A549 (cell line): ENCODE measurements at regions not wholly inside any gene's neighbourhood (a gene's known extent, or its start where the extent isn't known, plus 50 kb on each side); places are given as distances from the start of the nearest gene placed in this dataset.
A peak's percentile ranks its signal among the peaks of the same experiment; 100 is the strongest.

ENCODE experiments used
- ATAC-seq, 2 experiments: fragments of 200-7000 bp in 1 of 2; fragments of >200 bp in 1 of 2; cut with Nextera tagmentation in 1 of 2; cut with Tn5 transposase in 1 of 2; 3 replicates each; pipeline versions ENCODE4 v1.8.0 to v1.9.1; 2018 to 2020; ENCODE audit warnings: mild to moderate bottlenecking in 1 of 2, moderate library complexity in 1 of 2
- CTCF ChIA-PET: fragments of 300-600 bp; sonication (Branson Sonifier 250); formaldehyde crosslinking; extraction: SDS; loops from one replicate; lab custom pipeline; 2021; ENCODE audit warnings: antibody characterized with exemption, inconsistent platforms; lab: Yijun Ruan, JAX
- POLR2A ChIA-PET: fragments of 350-600 bp; formaldehyde crosslinking; extraction: SDS; loops from one replicate; lab custom pipeline; 2021; ENCODE audit warnings: antibody characterized with exemption, inconsistent platforms; lab: Yijun Ruan, JAX
- DNase-seq, 2 experiments: peaks; one replicate each; pipeline versions ENCODE4 v3.0.0 to v3.0.0-alpha.2; 2011 to 2016; ENCODE audit warnings: low read depth in 1 of 2, low spot score in 1 of 2
- FAIRE-seq: peaks from 2 replicates; lab custom pipeline; 2011; peaks lifted over from hg19 to GRCh38; lab: Jason Lieb, UNC
- H3K27ac ChIP-seq, 2 experiments: fragments of >200 bp; sonication (Bioruptor Twin); formaldehyde crosslinking; 3 replicates each; pipeline ENCODE4 v1.5.1; 2016 to 2017
- H3K4me1 ChIP-seq: fragments of >200 bp; sonication (Bioruptor Twin); formaldehyde crosslinking; 3 replicates; pipeline ENCODE4 v1.6.1; 2016
- H3K4me2 ChIP-seq: fragments of >200 bp; sonication (Bioruptor Twin); formaldehyde crosslinking; 3 replicates; pipeline ENCODE4 v1.6.1; 2016
- H3K4me3 ChIP-seq: fragments of >200 bp; sonication (Bioruptor Twin); formaldehyde crosslinking; 3 replicates; pipeline ENCODE4 v1.5.1; 2016
- H3K9me3 ChIP-seq: fragments of >200 bp; sonication (Bioruptor Twin); formaldehyde crosslinking; 3 replicates; pipeline ENCODE4 v1.6.1; 2016
- CBX2 ChIP-seq: fragments of 200-600 bp; sonication (generic); IDR thresholded peaks from 2 replicates; pipeline ENCODE4 v1.6.1; 2016; ENCODE audit warnings: low read depth, mild to moderate bottlenecking, borderline replicate concordance
- CEBPB ChIP-seq, 2 experiments: fragments of >200 bp in 1 of 2; sonication (Bioruptor Twin) in 1 of 2; formaldehyde crosslinking in 1 of 2; IDR thresholded peaks; 2 replicates each; pipeline ENCODE4 v1.6.1; 2012 to 2016
- EHF ChIP-seq: fragments of 250-450 bp; sonication (Bioruptor Pico); IDR thresholded peaks from 2 replicates; pipeline ENCODE4 v1.5.0; 2020; ENCODE audit warnings: mild to moderate bottlenecking
- EHMT2 ChIP-seq: fragments of 200-600 bp; sonication (generic); IDR thresholded peaks from 2 replicates; pipeline ENCODE4 v1.6.1; 2016; ENCODE audit warnings: antibody characterized with exemption, low read depth, mild to moderate bottlenecking, moderate library complexity
- EP300 ChIP-seq, 2 experiments: fragments of >200 bp; sonication (Bioruptor Twin); formaldehyde crosslinking; IDR thresholded peaks; 2 replicates in 1 of 2; 3 replicates in 1 of 2; pipeline ENCODE4 v1.6.1; 2016 to 2017
- ESRRA ChIP-seq: fragments of 150-350 bp; IDR thresholded peaks from 2 replicates; pipeline ENCODE4 v1.6.1; 2014; ENCODE audit warnings: mild to moderate bottlenecking, low read length, borderline replicate concordance
- FOSB ChIP-seq: fragments of 250-450 bp; sonication (Bioruptor Pico); IDR thresholded peaks from 2 replicates; pipeline ENCODE4 v1.5.0; 2020; ENCODE audit warnings: mild to moderate bottlenecking, moderate library complexity
- FOSL2 ChIP-seq, 2 experiments: fragments of 450-650 bp in 1 of 2; fragments of >200 bp in 1 of 2; sonication (Bioruptor Twin) in 1 of 2; formaldehyde crosslinking; IDR thresholded peaks; 2 replicates each; pipeline versions ENCODE4 v1.5.0 to v1.6.1; 2016 to 2020; ENCODE audit warnings: mild to moderate bottlenecking in 1 of 2, moderate library complexity in 1 of 2
- GATA3 ChIP-seq: IDR thresholded peaks from 2 replicates; pipeline ENCODE4 v1.6.1; 2012; ENCODE audit warnings: borderline replicate concordance
- HDAC2 ChIP-seq: fragments of 200-600 bp; sonication (generic); IDR thresholded peaks from 2 replicates; pipeline ENCODE4 v1.6.1; 2016
- HEYL ChIP-seq: fragments of 250-450 bp; sonication (Bioruptor Pico); IDR thresholded peaks from 2 replicates; pipeline ENCODE4 v1.8.0; 2021; ENCODE audit warnings: mild to moderate bottlenecking, moderate library complexity
- HOXB13 ChIP-seq: fragments of 250-450 bp; sonication (Bioruptor Pico); IDR thresholded peaks from 2 replicates; pipeline ENCODE4 v1.5.0; 2020; ENCODE audit warnings: low read depth, mild to moderate bottlenecking, moderate library complexity
- JUNB ChIP-seq: fragments of >200 bp; sonication (Bioruptor Twin); formaldehyde crosslinking; IDR thresholded peaks from 2 replicates; pipeline ENCODE4 v1.6.1; 2016
- KDM1A ChIP-seq: fragments of 200-600 bp; sonication (generic); IDR thresholded peaks from 2 replicates; pipeline ENCODE4 v1.6.1; 2016; ENCODE audit warnings: low read depth, mild to moderate bottlenecking
- MAZ ChIP-seq: fragments of 150-350 bp; IDR thresholded peaks from 2 replicates; pipeline ENCODE4 v1.6.1; 2014; ENCODE audit warnings: antibody characterized with exemption, low read depth, low read length, borderline replicate concordance
- MYC ChIP-seq: IDR thresholded peaks from 2 replicates; pipeline ENCODE4 v1.6.1; 2012; ENCODE audit warnings: mild to moderate bottlenecking, inconsistent platforms, low read length, improper control_type of control experiment, borderline replicate concordance
- NPAS2 ChIP-seq: fragments of 250-450 bp; sonication (Bioruptor Pico); IDR thresholded peaks from 2 replicates; pipeline ENCODE4 v1.8.0; 2022; ENCODE audit warnings: mild to moderate bottlenecking, moderate library complexity, borderline replicate concordance
- NR3C1 ChIP-seq: fragments of >200 bp; sonication (Bioruptor Twin); formaldehyde crosslinking; IDR thresholded peaks from 3 replicates; pipeline ENCODE4 v1.6.1; 2017
- PHF8 ChIP-seq: fragments of 200-600 bp; sonication (generic); IDR thresholded peaks from 2 replicates; pipeline ENCODE4 v1.6.1; 2016; ENCODE audit warnings: low read depth, mild to moderate bottlenecking, antibody characterized with exemption, moderate library complexity, borderline replicate concordance
- RARB ChIP-seq: fragments of 250-450 bp; sonication (Bioruptor Pico); IDR thresholded peaks from 2 replicates; pipeline ENCODE4 v1.8.0; 2021; ENCODE audit warnings: mild to moderate bottlenecking, moderate library complexity
- RFX5 ChIP-seq: fragments of 450-650 bp; IDR thresholded peaks from 2 replicates; pipeline ENCODE4 v1.7.1; 2014; ENCODE audit warnings: antibody characterized with exemption, mild to moderate bottlenecking, moderate library complexity
- SREBF2 ChIP-seq: fragments of 450-650 bp; IDR thresholded peaks from 2 replicates; pipeline ENCODE4 v1.6.1; 2014; ENCODE audit warnings: mild to moderate bottlenecking, moderate library complexity
- TFCP2L1 ChIP-seq: fragments of 250-450 bp; sonication (Bioruptor Pico); IDR thresholded peaks from 2 replicates; pipeline ENCODE4 v1.5.0; 2021; ENCODE audit warnings: mild to moderate bottlenecking
- TP53 ChIP-seq: fragments of 250-450 bp; sonication (Bioruptor Pico); IDR thresholded peaks from 2 replicates; pipeline ENCODE4 v1.5.0; 2021; ENCODE audit warnings: mild to moderate bottlenecking, moderate library complexity
- ZFP36 ChIP-seq: fragments of 450-650 bp; IDR thresholded peaks from 2 replicates; pipeline ENCODE4 v1.6.1; 2014; ENCODE audit warnings: borderline replicate concordance; ENCODE audit not compliant: partially characterized antibody
- ZSCAN20 ChIP-seq: fragments of 250-450 bp; sonication (Bioruptor Pico); IDR thresholded peaks from 2 replicates; pipeline ENCODE4 v1.8.0; 2022; ENCODE audit warnings: mild to moderate bottlenecking, moderate library complexity
- WGBS: methylation state at CpG from one replicate; pipeline ENCODE4 v1.1.6; 2017; ENCODE audit errors: missing lambda C conversion rate; 5-methylcytosine and 5-hydroxymethylcytosine counted together
- TF ChIP-seq, protein P1 (sequence below): fragments of 250-450 bp; sonication (Bioruptor Pico); IDR thresholded peaks from 2 replicates; pipeline ENCODE4 v1.5.0; 2020; ENCODE audit warnings: low read depth, mild to moderate bottlenecking, moderate library complexity
- TF ChIP-seq, protein P2 (sequence below): fragments of >200 bp; sonication (Bioruptor Twin); formaldehyde crosslinking; IDR thresholded peaks from 3 replicates; pipeline ENCODE4 v1.5.1; 2016
- TF ChIP-seq, protein P3 (sequence below): IDR thresholded peaks from 2 replicates; pipeline ENCODE4 v1.6.1; 2012
- TF ChIP-seq, protein P4 (sequence below): fragments of 250-450 bp; sonication (Bioruptor Pico); IDR thresholded peaks from 2 replicates; pipeline ENCODE4 v1.5.0; 2021; ENCODE audit warnings: mild to moderate bottlenecking, moderate library complexity, borderline replicate concordance
- TF ChIP-seq, protein P5 (sequence below): fragments of >200 bp; sonication (Bioruptor Twin); formaldehyde crosslinking; IDR thresholded peaks from 2 replicates; pipeline ENCODE4 v1.6.1; 2016
- TF ChIP-seq, protein P6 (sequence below): fragments of >200 bp; sonication (Bioruptor Twin); formaldehyde crosslinking; IDR thresholded peaks from 3 replicates; pipeline ENCODE4 v1.6.1; 2016

DNA sequence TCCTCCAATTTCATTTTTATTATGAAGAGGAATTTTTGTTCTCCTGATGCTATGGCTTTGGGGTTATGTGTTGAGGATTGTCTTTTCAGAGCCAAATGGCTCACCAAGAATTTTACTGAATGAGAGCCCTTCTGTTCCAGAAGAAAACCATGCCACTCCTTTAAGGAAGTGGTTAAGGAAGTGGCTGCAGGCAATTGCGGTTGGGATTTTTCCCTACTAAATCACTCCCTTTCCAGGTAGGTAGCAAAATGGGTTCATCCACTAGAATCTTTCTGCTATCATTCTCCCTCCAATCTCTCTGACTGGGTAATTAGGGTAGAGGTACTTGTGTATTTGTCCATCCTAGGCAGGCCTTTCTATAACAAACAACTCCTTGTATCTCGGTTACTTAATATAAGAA is 163.1 kb downstream of the TTC8 start:
- ChIA-PET CTCF (interaction anchor here (0.8 to 2.0 kb wide), 2 partner anchors 14 to 320 kb away, joined by 3 to 5 read pairs; no protein-coding TSS in a partner anchor), POLR2A (no interaction called here)
- H3K4me2 ChIP-seq, result no peak overlapping the region
- DNase-seq (no peak), ATAC-seq (no peak)
- peak overlapping the region; percentile 73 to 81; a peak in 5 of 6 replicates for H3K27ac ChIP-seq
- peaks cover 28% of the 10 kb centered on the region for H3K9me3 ChIP-seq
- TF ChIP-seq ZFP36 (no peak), RFX5 (no peak), MAZ (no peak), EHF (CRISPR knock-in tag) (no peak), FOSL2 (IDR thresholded peaks at IDR 0.05) (no peak), FOSL2 (CRISPR knock-in tag; IDR thresholded peaks at IDR 0.05) (no peak), CBX2 (no peak), HDAC2 (no peak), SREBF2 (no peak), HOXB13 (CRISPR knock-in tag) (no peak), MYC (no peak), TFCP2L1 (CRISPR knock-in tag) (no peak), JUNB (no peak), GATA3 (no peak), ESRRA (no peak), FOSB (CRISPR knock-in tag) (no peak), EP300 (IDR thresholded peaks at IDR 0.05) (no peak)
- TF ChIP-seq, protein P1, sequence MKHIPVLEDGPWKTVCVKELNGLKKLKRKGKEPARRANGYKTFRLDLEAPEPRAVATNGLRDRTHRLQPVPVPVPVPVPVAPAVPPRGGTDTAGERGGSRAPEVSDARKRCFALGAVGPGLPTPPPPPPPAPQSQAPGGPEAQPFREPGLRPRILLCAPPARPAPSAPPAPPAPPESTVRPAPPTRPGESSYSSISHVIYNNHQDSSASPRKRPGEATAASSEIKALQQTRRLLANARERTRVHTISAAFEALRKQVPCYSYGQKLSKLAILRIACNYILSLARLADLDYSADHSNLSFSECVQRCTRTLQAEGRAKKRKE (CRISPR knock-in tag), result no peak
- TF ChIP-seq, protein P2, sequence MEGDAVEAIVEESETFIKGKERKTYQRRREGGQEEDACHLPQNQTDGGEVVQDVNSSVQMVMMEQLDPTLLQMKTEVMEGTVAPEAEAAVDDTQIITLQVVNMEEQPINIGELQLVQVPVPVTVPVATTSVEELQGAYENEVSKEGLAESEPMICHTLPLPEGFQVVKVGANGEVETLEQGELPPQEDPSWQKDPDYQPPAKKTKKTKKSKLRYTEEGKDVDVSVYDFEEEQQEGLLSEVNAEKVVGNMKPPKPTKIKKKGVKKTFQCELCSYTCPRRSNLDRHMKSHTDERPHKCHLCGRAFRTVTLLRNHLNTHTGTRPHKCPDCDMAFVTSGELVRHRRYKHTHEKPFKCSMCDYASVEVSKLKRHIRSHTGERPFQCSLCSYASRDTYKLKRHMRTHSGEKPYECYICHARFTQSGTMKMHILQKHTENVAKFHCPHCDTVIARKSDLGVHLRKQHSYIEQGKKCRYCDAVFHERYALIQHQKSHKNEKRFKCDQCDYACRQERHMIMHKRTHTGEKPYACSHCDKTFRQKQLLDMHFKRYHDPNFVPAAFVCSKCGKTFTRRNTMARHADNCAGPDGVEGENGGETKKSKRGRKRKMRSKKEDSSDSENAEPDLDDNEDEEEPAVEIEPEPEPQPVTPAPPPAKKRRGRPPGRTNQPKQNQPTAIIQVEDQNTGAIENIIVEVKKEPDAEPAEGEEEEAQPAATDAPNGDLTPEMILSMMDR, result no peak
- TF ChIP-seq, protein P3, sequence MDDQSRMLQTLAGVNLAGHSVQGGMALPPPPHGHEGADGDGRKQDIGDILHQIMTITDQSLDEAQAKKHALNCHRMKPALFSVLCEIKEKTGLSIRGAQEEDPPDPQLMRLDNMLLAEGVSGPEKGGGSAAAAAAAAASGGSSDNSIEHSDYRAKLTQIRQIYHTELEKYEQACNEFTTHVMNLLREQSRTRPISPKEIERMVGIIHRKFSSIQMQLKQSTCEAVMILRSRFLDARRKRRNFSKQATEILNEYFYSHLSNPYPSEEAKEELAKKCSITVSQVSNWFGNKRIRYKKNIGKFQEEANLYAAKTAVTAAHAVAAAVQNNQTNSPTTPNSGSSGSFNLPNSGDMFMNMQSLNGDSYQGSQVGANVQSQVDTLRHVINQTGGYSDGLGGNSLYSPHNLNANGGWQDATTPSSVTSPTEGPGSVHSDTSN, result no peak
- TF ChIP-seq, all 56 proteins: peak for 0
- FAIRE-seq, result no peak
- 79% methylated on average over 2 of the region's 2 CpGs for WGBS
- Histone ChIP-seq H3K4me3 (no peak overlapping the region), H3K4me1 (peaks cover 40% of the 10 kb centered on the region)

DNA sequence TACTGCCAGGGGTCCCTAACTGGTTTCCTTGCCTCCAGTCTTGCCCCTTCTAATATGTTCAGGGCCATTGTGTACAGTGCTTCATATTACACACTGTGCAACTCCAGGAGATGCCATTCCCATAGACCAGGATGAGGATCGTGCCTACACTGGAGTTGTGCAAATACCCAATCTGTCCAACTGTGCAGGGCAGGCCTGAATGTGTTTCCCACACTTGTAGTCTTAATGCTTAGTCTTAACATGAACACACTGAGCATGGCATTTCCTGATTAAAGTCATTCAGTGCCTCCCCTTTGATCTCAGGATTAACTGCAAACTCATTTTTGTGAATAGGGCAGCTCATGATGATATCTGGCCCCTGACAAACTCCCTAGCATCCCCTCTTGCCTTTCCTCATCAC is 165.5 kb downstream of the TTC8 start:
- ChIA-PET POLR2A (no interaction called here), CTCF (no interaction called here)
- Histone ChIP-seq H3K4me2 (no peak overlapping the region), H3K9me3 (peaks cover 35% of the 10 kb centered on the region), H3K4me3 (no peak overlapping the region), H3K4me1 (peaks cover 31% of the 10 kb centered on the region), H3K27ac (peak overlapping the region in 1 of 2 experiments; percentile 32; a peak in 1 of 6 replicates)
- ATAC-seq (no peak), FAIRE-seq (no peak), DNase-seq (no peak)
- WGBS, result 23% methylated on average over 1 of the region's 1 CpG
- TF ChIP-seq CEBPB (IDR thresholded peaks at IDR 0.05), result no peak
- no peak for TF ChIP-seq EP300 (IDR thresholded peaks at IDR 0.05)
- TF ChIP-seq RFX5, result no peak
- TF ChIP-seq MYC, result no peak
- TF ChIP-seq NPAS2 (CRISPR knock-in tag), result no peak
- TF ChIP-seq HEYL (CRISPR knock-in tag), result no peak
- TF ChIP-seq RARB, result no peak
- TF ChIP-seq, protein P4, sequence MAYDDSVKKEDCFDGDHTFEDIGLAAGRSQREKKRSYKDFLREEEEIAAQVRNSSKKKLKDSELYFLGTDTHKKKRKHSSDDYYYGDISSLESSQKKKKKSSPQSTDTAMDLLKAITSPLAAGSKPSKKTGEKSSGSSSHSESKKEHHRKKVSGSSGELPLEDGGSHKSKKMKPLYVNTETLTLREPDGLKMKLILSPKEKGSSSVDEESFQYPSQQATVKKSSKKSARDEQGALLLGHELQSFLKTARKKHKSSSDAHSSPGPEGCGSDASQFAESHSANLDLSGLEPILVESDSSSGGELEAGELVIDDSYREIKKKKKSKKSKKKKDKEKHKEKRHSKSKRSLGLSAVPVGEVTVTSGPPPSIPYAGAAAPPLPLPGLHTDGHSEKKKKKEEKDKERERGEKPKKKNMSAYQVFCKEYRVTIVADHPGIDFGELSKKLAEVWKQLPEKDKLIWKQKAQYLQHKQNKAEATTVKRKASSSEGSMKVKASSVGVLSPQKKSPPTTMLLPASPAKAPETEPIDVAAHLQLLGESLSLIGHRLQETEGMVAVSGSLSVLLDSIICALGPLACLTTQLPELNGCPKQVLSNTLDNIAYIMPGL, result no peak
- TF ChIP-seq, protein P5, sequence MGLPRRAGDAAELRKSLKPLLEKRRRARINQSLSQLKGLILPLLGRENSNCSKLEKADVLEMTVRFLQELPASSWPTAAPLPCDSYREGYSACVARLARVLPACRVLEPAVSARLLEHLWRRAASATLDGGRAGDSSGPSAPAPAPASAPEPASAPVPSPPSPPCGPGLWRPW, result no peak
- no peak for TF ChIP-seq CBX2
- TF ChIP-seq PHF8, result no peak
- no peak for TF ChIP-seq EHMT2
- no peak for TF ChIP-seq FOSL2 (IDR thresholded peaks at IDR 0.05)
- no peak for TF ChIP-seq FOSL2 (CRISPR knock-in tag; IDR thresholded peaks at IDR 0.05)
- no peak for TF ChIP-seq KDM1A
- TF ChIP-seq, protein P6, sequence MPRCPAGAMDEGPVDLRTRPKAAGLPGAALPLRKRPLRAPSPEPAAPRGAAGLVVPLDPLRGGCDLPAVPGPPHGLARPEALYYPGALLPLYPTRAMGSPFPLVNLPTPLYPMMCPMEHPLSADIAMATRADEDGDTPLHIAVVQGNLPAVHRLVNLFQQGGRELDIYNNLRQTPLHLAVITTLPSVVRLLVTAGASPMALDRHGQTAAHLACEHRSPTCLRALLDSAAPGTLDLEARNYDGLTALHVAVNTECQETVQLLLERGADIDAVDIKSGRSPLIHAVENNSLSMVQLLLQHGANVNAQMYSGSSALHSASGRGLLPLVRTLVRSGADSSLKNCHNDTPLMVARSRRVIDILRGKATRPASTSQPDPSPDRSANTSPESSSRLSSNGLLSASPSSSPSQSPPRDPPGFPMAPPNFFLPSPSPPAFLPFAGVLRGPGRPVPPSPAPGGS, result no peak
- no peak for TF ChIP-seq ZSCAN20 (CRISPR knock-in tag)
- TF ChIP-seq NR3C1, result no peak
- no peak for TF ChIP-seq TP53 (CRISPR knock-in tag)
